Upper lobe of left lung (tissue), 4 donors: ENCODE measurements at regions not wholly inside any gene's neighbourhood (a gene's known extent, or its start where the extent isn't known, plus 50 kb on each side); places are given as distances from the start of the nearest gene placed in this dataset.

Experiments used
- CTCF ChIP-seq, 6 experiments: fragments of 450-650 bp in 4 of 6; fragments of 200-600 bp in 2 of 6; sonication (generic) in 2 of 6; IDR thresholded peaks; one replicate each; pipeline ENCODE4 v1.5.1; 2016 to 2019; ENCODE audit warnings: antibody characterized with exemption in 6 of 6
- EP300 ChIP-seq, 4 donors: sonication (generic); formaldehyde crosslinking; IDR thresholded peaks; one replicate each; pipeline ENCODE4 v1.5.1; 2017; ENCODE audit warnings: antibody characterized with exemption in 4 of 4, control low read depth in 2 of 4
- POLR2A ChIP-seq, 4 donors: fragments of 450-650 bp; IDR thresholded peaks; one replicate each; pipeline ENCODE4 v1.5.1; 2016 to 2017; ENCODE audit warnings: antibody characterized with exemption in 4 of 4, mild to moderate bottlenecking in 2 of 4
- POLR2AphosphoS5 ChIP-seq, 2 donors: sonication (generic); formaldehyde crosslinking; IDR thresholded peaks; one replicate each; pipeline ENCODE4 v1.5.1; 2017; ENCODE audit warnings: antibody characterized with exemption in 2 of 2

GRCh38 chr5:164336906-164337305 lies 831.5 kb downstream of the MAT2B start:
- TF ChIP-seq CTCF (IDR thresholded peaks at IDR 0.05): no peak
- TF ChIP-seq EP300 (IDR thresholded peaks at IDR 0.05): no peak
- no peak for TF ChIP-seq POLR2A (IDR thresholded peaks at IDR 0.05)
- TF ChIP-seq POLR2AphosphoS5 (IDR thresholded peaks at IDR 0.05): no peak
